ENCODE measurements at regions not wholly inside any gene's neighbourhood (a gene's known extent, or its start where the extent isn't known, plus 50 kb on each side); places are given as distances from the start of the nearest gene placed in this dataset.

- no peaks in the 10 kb centered on the region for H3K4me1 ChIP-seq (ENCODE audit: insufficient read depth, low read length)
- DNase-seq (no peak), ATAC-seq (ENCODE audit: insufficient read depth, low read depth) (no peak)
- H4K20me1 ChIP-seq (ENCODE audit: insufficient read depth, low read length) = no peaks in the 10 kb centered on the region
- H2AFZ ChIP-seq (ENCODE audit: low read depth, low read length) = no peak overlapping the region
- TF ChIP-seq EZH2 (IDR thresholded peaks at IDR 0.05; ENCODE audit: borderline replicate concordance, low read depth, low read length, severe bottlenecking) = no peak
- TF ChIP-seq CTCF (IDR thresholded peaks at IDR 0.05; ENCODE audit: borderline replicate concordance, extremely low read depth, low read length, poor library complexity, severe bottlenecking) = no peak
- H3K27ac ChIP-seq (ENCODE audit: low read length) = no peak overlapping the region
- no peak overlapping the region for H3K4me3 ChIP-seq (ENCODE audit: low read depth in 1 of 2, low read length in 2 of 2)
- no peaks in the 10 kb centered on the region for H3K27me3 ChIP-seq (ENCODE audit: insufficient read depth, low read length, poor library complexity)
- no peaks in the 10 kb centered on the region for H3K9me3 ChIP-seq (ENCODE audit: insufficient read depth, low read length, severe bottlenecking)
- no peaks in the 10 kb centered on the region for H3K36me3 ChIP-seq (ENCODE audit: insufficient read depth, low read length)
- H3K4me2 ChIP-seq (ENCODE audit: insufficient read depth, low read length) = no peak overlapping the region
- no peaks in the 10 kb centered on the region for H3K79me2 ChIP-seq (ENCODE audit: insufficient read depth, low read length)
- H3K9ac ChIP-seq (ENCODE audit: low read depth, low read length) = no peak overlapping the region
Observed at GRCh38 chr4:53653484-53654053, 62.3 kb upstream of the LNX1 start.

- Histone ChIP-seq H3K27ac (ENCODE audit: low read length) (no peak overlapping the region), H3K4me1 (ENCODE audit: insufficient read depth, low read length) (no peaks in the 10 kb centered on the region), H3K36me3 (ENCODE audit: insufficient read depth, low read length) (no peaks in the 10 kb centered on the region), H3K27me3 (ENCODE audit: insufficient read depth, low read length, poor library complexity) (no peaks in the 10 kb centered on the region), H3K9me3 (ENCODE audit: insufficient read depth, low read length, severe bottlenecking) (no peaks in the 10 kb centered on the region), H3K9ac (ENCODE audit: low read depth, low read length) (no peak overlapping the region), H3K4me2 (ENCODE audit: insufficient read depth, low read length) (no peak overlapping the region), H2AFZ (ENCODE audit: low read depth, low read length) (no peak overlapping the region), H4K20me1 (ENCODE audit: insufficient read depth, low read length) (no peaks in the 10 kb centered on the region), H3K79me2 (ENCODE audit: insufficient read depth, low read length) (no peaks in the 10 kb centered on the region), H3K4me3 (ENCODE audit: low read depth in 1 of 2, low read length in 2 of 2) (no peak overlapping the region)
- DNase-seq (no peak), ATAC-seq (ENCODE audit: insufficient read depth, low read depth) (no peak)
- TF ChIP-seq EZH2 (IDR thresholded peaks at IDR 0.05; ENCODE audit: borderline replicate concordance, low read depth, low read length, severe bottlenecking) (no peak), CTCF (IDR thresholded peaks at IDR 0.05; ENCODE audit: borderline replicate concordance, extremely low read depth, low read length, poor library complexity, severe bottlenecking) (no peak)
Observed at GRCh38 chr4:53651156-53651735, 60.0 kb upstream of the LNX1 start.

- ATAC-seq (ENCODE audit: insufficient read depth, low read depth) (no peak), DNase-seq (no peak)
- Histone ChIP-seq H3K4me1 (ENCODE audit: insufficient read depth, low read length) (no peaks in the 10 kb centered on the region), H4K20me1 (ENCODE audit: insufficient read depth, low read length) (no peaks in the 10 kb centered on the region), H3K4me3 (ENCODE audit: low read depth in 1 of 2, low read length in 2 of 2) (no peak overlapping the region), H3K9me3 (ENCODE audit: insufficient read depth, low read length, severe bottlenecking) (no peaks in the 10 kb centered on the region), H3K79me2 (ENCODE audit: insufficient read depth, low read length) (no peaks in the 10 kb centered on the region), H2AFZ (ENCODE audit: low read depth, low read length) (no peak overlapping the region), H3K36me3 (ENCODE audit: insufficient read depth, low read length) (no peaks in the 10 kb centered on the region), H3K9ac (ENCODE audit: low read depth, low read length) (no peak overlapping the region), H3K27ac (ENCODE audit: low read length) (no peak overlapping the region), H3K27me3 (ENCODE audit: insufficient read depth, low read length, poor library complexity) (no peaks in the 10 kb centered on the region), H3K4me2 (ENCODE audit: insufficient read depth, low read length) (no peak overlapping the region)
- TF ChIP-seq EZH2 (IDR thresholded peaks at IDR 0.05; ENCODE audit: borderline replicate concordance, low read depth, low read length, severe bottlenecking) = no peak
- TF ChIP-seq CTCF (IDR thresholded peaks at IDR 0.05; ENCODE audit: borderline replicate concordance, extremely low read depth, low read length, poor library complexity, severe bottlenecking) = no peak
Observed at GRCh38 chr4:53649357-53649756, 58.1 kb upstream of the LNX1 start.
